ENCODE measurements at regions not wholly inside any gene's neighbourhood (a gene's known extent, or its start where the extent isn't known, plus 50 kb on each side); places are given as distances from the start of the nearest gene placed in this dataset.

- TF ChIP-seq CTCF (IDR thresholded peaks at IDR 0.05) (no peak), POLR2A (IDR thresholded peaks at IDR 0.05) (no peak)
Observed at GRCh38 chr2:121151311-121152109, 133.5 kb downstream of the TFCP2L1 start.
